ENCODE measurements at regions not wholly inside any gene's neighbourhood (a gene's known extent, or its start where the extent isn't known, plus 50 kb on each side); places are given as distances from the start of the nearest gene placed in this dataset.

DNA sequence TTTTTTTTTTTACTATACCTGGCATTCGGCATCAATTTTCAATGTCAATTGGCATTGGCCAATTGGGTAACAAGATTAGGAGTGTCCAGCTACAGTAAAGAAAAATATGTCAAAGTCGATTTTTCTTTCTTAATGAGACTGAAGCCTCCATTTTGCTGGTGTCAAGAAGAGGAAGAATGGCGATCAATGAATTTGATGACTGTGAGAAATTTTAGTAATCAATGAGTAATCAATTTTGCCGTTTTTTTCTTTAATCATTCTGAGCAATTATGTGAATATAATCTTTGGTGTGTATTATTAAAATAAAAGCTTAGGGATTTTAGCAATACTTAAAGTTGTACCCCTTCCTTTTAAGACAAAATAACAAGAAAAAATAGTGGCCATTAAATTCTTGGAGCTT lies 69.7 kb downstream of the TMEM200C start:
- TF ChIP-seq EZH2 (IDR thresholded peaks at IDR 0.05; ENCODE audit: low read length) (no peak), CTCF (optimal IDR thresholded peaks at IDR 0.05 in 1 of 3, IDR thresholded peaks at IDR 0.05 in 1 of 3, conservative IDR thresholded peaks at IDR 0.05 in 1 of 3; ENCODE audit: extremely low read depth in 1 of 3, insufficient read depth in 2 of 3, low read length in 3 of 3) (no peak)

Data from keratinocyte (primary cell).